ENCODE measurements at regions not wholly inside any gene's neighbourhood (a gene's known extent, or its start where the extent isn't known, plus 50 kb on each side); places are given as distances from the start of the nearest gene placed in this dataset.

- Histone ChIP-seq H3K9me3 (peaks cover 14% of the 10 kb centered on the region), H3K4me1 (ENCODE audit: low read depth) (no peaks in the 10 kb centered on the region), H3K36me3 (ENCODE audit: low read depth) (no peaks in the 10 kb centered on the region), H3K4me3 (no peak overlapping the region)
- intact Hi-C loops (cut with DNase I, micrococcal nuclease), result no loop called here
- DNase-seq (no peak), ATAC-seq (no peak)
- no peak for TF ChIP-seq CTCF (IDR thresholded peaks at IDR 0.05)
These were observed 242.4 kb upstream of the STXBP5 start for GRCh38 chr6:146961831-146962230.

GRCh38 chr6:146962329-146962728 lies 241.9 kb upstream of the STXBP5 start:
- H3K36me3 ChIP-seq (ENCODE audit: low read depth), result no peaks in the 10 kb centered on the region
- no peak overlapping the region for H3K4me3 ChIP-seq
- intact Hi-C loops (cut with DNase I, micrococcal nuclease), result no loop called here
- no peak for ATAC-seq
- TF ChIP-seq CTCF (IDR thresholded peaks at IDR 0.05), result no peak
- peaks cover 14% of the 10 kb centered on the region for H3K9me3 ChIP-seq
- H3K4me1 ChIP-seq (ENCODE audit: low read depth), result no peaks in the 10 kb centered on the region
- no peak for DNase-seq

GRCh38 chr6:146965110-146965689 lies 239.0 kb upstream of the STXBP5 start:
- intact Hi-C loops (cut with DNase I, micrococcal nuclease), result no loop called here
- no peaks in the 10 kb centered on the region for H3K36me3 ChIP-seq (ENCODE audit: low read depth)
- H3K4me3 ChIP-seq, result no peak overlapping the region
- TF ChIP-seq CTCF (IDR thresholded peaks at IDR 0.05), result no peak
- no peak for DNase-seq
- no peak for ATAC-seq
- H3K4me1 ChIP-seq (ENCODE audit: low read depth), result no peaks in the 10 kb centered on the region
- H3K9me3 ChIP-seq, result peaks cover 14% of the 10 kb centered on the region

GRCh38 chr6:146968041-146968760 lies 236.0 kb upstream of the STXBP5 start:
- no peak for ATAC-seq
- intact Hi-C loops (cut with DNase I, micrococcal nuclease), result no loop called here
- Histone ChIP-seq H3K4me3 (no peak overlapping the region), H3K36me3 (ENCODE audit: low read depth) (no peaks in the 10 kb centered on the region), H3K9me3 (peaks cover 14% of the 10 kb centered on the region), H3K4me1 (ENCODE audit: low read depth) (no peaks in the 10 kb centered on the region)
- TF ChIP-seq CTCF (IDR thresholded peaks at IDR 0.05), result no peak
- no peak for DNase-seq

- Histone ChIP-seq H3K4me3 (no peak overlapping the region), H3K9me3 (no peaks in the 10 kb centered on the region), H3K36me3 (ENCODE audit: low read depth) (no peaks in the 10 kb centered on the region), H3K4me1 (ENCODE audit: low read depth) (no peaks in the 10 kb centered on the region)
- intact Hi-C loops (cut with DNase I, micrococcal nuclease), result no loop called here
- no peak for DNase-seq
- TF ChIP-seq CTCF (IDR thresholded peaks at IDR 0.05), result no peak
- ATAC-seq, result no peak
These were observed 231.7 kb upstream of the STXBP5 start for GRCh38 chr6:146972546-146972945.
